Activated CD4-positive, alpha-beta T cell treated with anti-CD3 and anti-CD28 coated beads for 36 hours (primary cell): ENCODE measurements at regions not wholly inside any gene's neighbourhood (a gene's known extent, or its start where the extent isn't known, plus 50 kb on each side); places are given as distances from the start of the nearest gene placed in this dataset.

Experiments
- ATAC-seq: fragments of 200-7000 bp; cut with Tn5 transposase; one replicate; pipeline ENCODE4 v1.10.0; 2021; ENCODE audit warnings: mild to moderate bottlenecking, moderate library complexity
- CTCF ChIA-PET: fragments of 350-600 bp; sonication (Branson Sonifier 250); formaldehyde crosslinking; loops from one replicate; lab custom pipeline; 2021; ENCODE audit warnings: antibody characterized with exemption; lab: Charles Lee
- POLR2A ChIA-PET: fragments of 350-600 bp; sonication (Branson Sonifier 250); formaldehyde crosslinking; loops from one replicate; lab custom pipeline; 2021; ENCODE audit warnings: antibody characterized with exemption, inconsistent platforms; lab: Charles Lee
- DNase-seq: peaks from one replicate; pipeline ENCODE4 v3.0.0-alpha.2; 2020
- H3K27ac Mint-ChIP-seq: one replicate; pipeline ENCODE4 v1.8.0; 2021; ENCODE audit warnings: mixed read lengths
- H3K27me3 Mint-ChIP-seq: one replicate; pipeline ENCODE4 v1.8.0; 2021; ENCODE audit warnings: mixed read lengths
- H3K36me3 Mint-ChIP-seq: one replicate; pipeline ENCODE4 v1.8.0; 2021; ENCODE audit warnings: low read depth, mixed read lengths
- H3K4me1 Mint-ChIP-seq: one replicate; pipeline ENCODE4 v1.8.0; 2021; ENCODE audit warnings: mixed read lengths
- H3K4me3 Mint-ChIP-seq: one replicate; pipeline ENCODE4 v1.8.0; 2021; ENCODE audit warnings: mild to moderate bottlenecking, moderate library complexity, mixed read lengths
- H3K9me3 Mint-ChIP-seq: one replicate; pipeline ENCODE4 v1.8.0; 2021; ENCODE audit warnings: low read depth, mixed read lengths
- intact Hi-C, 2 experiments: fragments of 100-400 bp; cut with DNase I in 1 of 2; cut with micrococcal nuclease in 1 of 2; formaldehyde crosslinking; loops; one replicate each; pipeline versions ENCODE4 v1.14.2 to v1.15.1; 2022 to 2024; cut with DNase I, micrococcal nuclease

- DNase-seq (no peak), ATAC-seq (peak; percentile 30)
- Mint-ChIP-seq H3K4me3 (no peak overlapping the region), H3K36me3 (peaks cover 2% of the 10 kb centered on the region), H3K4me1 (no peaks in the 10 kb centered on the region), H3K27me3 (no peaks in the 10 kb centered on the region), H3K27ac (no peak overlapping the region), H3K9me3 (peaks cover 6% of the 10 kb centered on the region)
- intact Hi-C loops: no loop called here
- ChIA-PET POLR2A (no interaction called here), CTCF (interaction anchor here (0.6 to 0.7 kb wide), 2 partner anchors 71 to 406 kb away, joined by 3 to 4 read pairs; no protein-coding TSS in a partner anchor)
Observed at GRCh38 chr5:143541943-143542797, 138.7 kb upstream of the NR3C1 start.

DNA sequence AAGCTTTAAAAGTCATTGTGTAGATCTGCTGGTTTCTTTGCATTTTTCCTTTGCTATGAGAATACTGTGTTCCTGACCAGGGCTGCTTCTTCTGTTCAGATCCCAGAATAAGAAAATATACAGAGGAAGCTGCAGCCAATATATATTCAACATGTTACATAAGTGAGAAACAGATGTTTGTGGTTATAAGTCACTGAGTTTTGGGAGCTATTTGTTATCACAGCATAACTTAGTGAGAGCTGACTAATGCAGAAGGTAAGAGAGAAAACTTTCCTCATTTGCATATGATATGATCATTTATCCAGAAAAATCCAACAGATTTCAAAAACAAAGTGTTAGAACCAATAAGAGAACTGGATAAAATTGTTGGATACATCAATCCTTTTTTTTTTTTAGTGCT lies 136.3 kb upstream of the NR3C1 start:
- Mint-ChIP-seq H3K9me3 (peaks cover 6% of the 10 kb centered on the region), H3K4me3 (no peak overlapping the region), H3K27ac (no peak overlapping the region), H3K4me1 (no peaks in the 10 kb centered on the region), H3K36me3 (peaks cover 2% of the 10 kb centered on the region), H3K27me3 (no peaks in the 10 kb centered on the region)
- ATAC-seq (no peak), DNase-seq (no peak)
- POLR2A ChIA-PET: no interaction called here
- CTCF ChIA-PET: interaction anchor here (0.5 kb wide), 1 partner anchor 197 kb away, joined by 3 read pairs; no protein-coding TSS in a partner anchor
- intact Hi-C loops: no loop called here

GRCh38 chr5:143537056-143537455 lies 133.6 kb upstream of the NR3C1 start:
- no peak for DNase-seq
- Mint-ChIP-seq H3K36me3 (peaks cover 2% of the 10 kb centered on the region), H3K27me3 (no peaks in the 10 kb centered on the region), H3K27ac (no peak overlapping the region), H3K4me3 (no peak overlapping the region), H3K4me1 (no peaks in the 10 kb centered on the region), H3K9me3 (peaks cover 6% of the 10 kb centered on the region)
- CTCF ChIA-PET: interaction anchor here (0.8 kb wide), 1 partner anchor 11 kb away, joined by 3 read pairs; no protein-coding TSS in a partner anchor
- intact Hi-C loops: no loop called here
- ATAC-seq: no peak
- POLR2A ChIA-PET: no interaction called here

GRCh38 chr5:143536364-143536763 lies 132.9 kb upstream of the NR3C1 start:
- H3K27me3 Mint-ChIP-seq: no peaks in the 10 kb centered on the region
- no peak for ATAC-seq
- CTCF ChIA-PET: interaction anchor here (0.8 kb wide), 2 partner anchors 11 to 38 kb away, joined by 3 read pairs; no protein-coding TSS in a partner anchor
- no peaks in the 10 kb centered on the region for H3K4me1 Mint-ChIP-seq
- H3K36me3 Mint-ChIP-seq: peaks cover 2% of the 10 kb centered on the region
- intact Hi-C loops: no loop called here
- no peak overlapping the region for H3K27ac Mint-ChIP-seq
- no peak for DNase-seq
- peaks cover 6% of the 10 kb centered on the region for H3K9me3 Mint-ChIP-seq
- POLR2A ChIA-PET: no interaction called here
- H3K4me3 Mint-ChIP-seq: no peak overlapping the region

DNA sequence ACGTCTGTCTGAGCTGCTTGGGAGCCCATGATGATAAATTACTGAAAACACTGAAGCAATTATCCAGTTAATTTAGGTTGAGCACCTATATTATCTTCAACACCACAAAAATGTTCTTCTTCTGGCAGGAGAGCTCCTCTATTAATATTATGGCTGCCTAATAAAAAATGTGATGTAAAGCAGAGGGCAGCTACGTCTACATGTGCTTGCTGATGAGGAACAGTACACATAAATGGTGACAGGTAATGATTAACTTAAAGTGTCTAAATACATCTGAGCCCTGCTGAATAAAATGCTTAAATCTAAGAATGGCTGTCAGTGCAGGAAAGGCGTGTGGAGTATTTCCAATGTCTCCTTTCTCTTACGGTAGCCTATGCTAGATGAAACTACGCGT lies 131.3 kb upstream of the NR3C1 start:
- no peak for DNase-seq
- intact Hi-C loops: no loop called here
- ChIA-PET CTCF (no interaction called here), POLR2A (no interaction called here)
- Mint-ChIP-seq H3K36me3 (peaks cover 2% of the 10 kb centered on the region), H3K9me3 (peaks cover 5% of the 10 kb centered on the region), H3K27me3 (no peaks in the 10 kb centered on the region), H3K27ac (no peak overlapping the region), H3K4me1 (no peaks in the 10 kb centered on the region), H3K4me3 (no peak overlapping the region)
- no peak for ATAC-seq

DNA sequence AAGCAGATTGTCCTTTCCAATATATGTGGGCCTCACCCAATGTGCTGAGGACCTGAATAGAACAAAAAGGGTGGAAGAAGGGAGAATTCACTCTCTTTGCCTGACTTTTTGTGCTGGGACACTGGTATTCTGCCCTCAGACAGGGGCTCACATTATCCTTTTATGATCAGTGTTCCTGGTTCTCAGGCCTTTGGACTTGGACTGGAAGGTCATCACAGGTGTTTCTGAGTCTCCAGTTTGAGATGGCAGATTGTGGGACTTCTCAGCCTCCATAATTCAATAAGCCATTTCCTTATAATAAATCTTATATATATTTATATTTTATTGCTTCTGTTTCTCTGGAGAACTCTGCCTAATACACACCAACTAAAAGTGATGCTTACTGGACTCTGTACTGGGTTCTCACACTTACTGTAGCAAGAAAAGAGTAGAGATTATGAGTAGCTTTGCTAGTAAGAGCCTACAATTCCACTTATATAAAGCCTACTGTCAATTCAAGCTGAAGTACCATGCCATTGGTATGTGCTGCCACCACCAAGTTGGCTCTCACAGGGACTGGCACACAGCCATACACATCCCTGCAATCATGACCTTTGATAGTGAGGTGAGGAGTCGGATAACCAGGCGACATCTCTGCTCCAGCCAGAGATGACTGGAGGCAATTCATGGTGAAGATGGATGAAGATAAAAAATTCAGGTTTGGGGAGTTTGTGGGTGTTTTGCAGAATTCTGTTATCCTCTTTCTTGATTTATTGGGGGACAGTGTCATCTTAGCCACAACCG lies 130.7 kb upstream of the NR3C1 start:
- Mint-ChIP-seq H3K27me3 (no peaks in the 10 kb centered on the region), H3K9me3 (no peaks in the 10 kb centered on the region), H3K27ac (no peak overlapping the region), H3K4me1 (no peaks in the 10 kb centered on the region), H3K36me3 (no peaks in the 10 kb centered on the region), H3K4me3 (no peak overlapping the region)
- CTCF ChIA-PET: no interaction called here
- DNase-seq (no peak), ATAC-seq (no peak)
- intact Hi-C loops: no loop called here
- POLR2A ChIA-PET: no interaction called here

- ATAC-seq (no peak), DNase-seq (no peak)
- intact Hi-C loops: no loop called here
- Mint-ChIP-seq H3K4me1 (no peaks in the 10 kb centered on the region), H3K27me3 (no peaks in the 10 kb centered on the region), H3K4me3 (no peak overlapping the region), H3K36me3 (no peaks in the 10 kb centered on the region), H3K9me3 (no peaks in the 10 kb centered on the region), H3K27ac (no peak overlapping the region)
- ChIA-PET CTCF (no interaction called here), POLR2A (no interaction called here)
Observed at GRCh38 chr5:143533475-143533874, 130.0 kb upstream of the NR3C1 start.

DNA sequence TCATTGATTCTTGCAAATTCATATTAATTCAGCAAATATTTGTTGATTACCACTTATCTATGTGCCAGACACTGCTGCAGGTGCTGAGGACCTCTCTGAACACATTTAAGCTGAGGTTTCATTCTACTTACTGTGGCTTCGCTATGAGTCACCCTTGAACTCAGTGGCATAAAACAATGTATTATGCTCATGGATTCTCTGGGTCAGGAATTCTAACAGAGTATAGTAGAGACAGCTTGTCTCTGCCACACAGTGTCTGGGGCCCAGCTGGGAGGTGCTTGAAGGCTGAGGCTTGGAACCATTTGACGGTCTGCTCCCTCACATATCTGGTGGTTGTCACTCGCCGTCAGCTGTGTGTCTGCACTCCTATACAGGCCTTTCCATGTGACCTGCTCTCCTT lies 124.3 kb upstream of the NR3C1 start:
- CTCF ChIA-PET: no interaction called here
- intact Hi-C loops: no loop called here
- no peak overlapping the region for H3K27ac Mint-ChIP-seq
- DNase-seq (no peak), ATAC-seq (peak; percentile 30)
- H3K27me3 Mint-ChIP-seq: no peaks in the 10 kb centered on the region
- H3K9me3 Mint-ChIP-seq: no peaks in the 10 kb centered on the region
- no peaks in the 10 kb centered on the region for H3K4me1 Mint-ChIP-seq
- no peak overlapping the region for H3K4me3 Mint-ChIP-seq
- H3K36me3 Mint-ChIP-seq: no peaks in the 10 kb centered on the region
- POLR2A ChIA-PET: no interaction called here

DNA sequence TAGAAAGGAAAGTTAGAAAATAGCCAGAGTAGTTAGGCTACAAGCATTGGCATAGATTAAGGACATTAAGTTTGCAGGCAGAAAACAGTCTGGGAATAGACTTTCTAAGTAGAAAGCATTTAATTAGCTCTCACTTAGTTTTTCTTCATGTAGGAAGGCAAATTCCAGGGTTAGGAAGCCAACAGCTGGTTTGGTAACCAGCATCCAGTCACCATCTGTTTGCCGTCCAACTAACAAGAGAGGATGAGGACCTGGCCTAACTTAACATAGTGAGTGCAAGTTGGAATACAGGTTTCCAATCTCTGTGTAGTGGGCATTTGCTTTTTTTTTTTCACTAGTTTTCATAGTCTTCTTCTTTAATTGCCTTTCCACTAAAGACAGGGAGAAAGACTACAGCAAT lies 121.7 kb upstream of the NR3C1 start:
- no peak for ATAC-seq
- no peaks in the 10 kb centered on the region for H3K36me3 Mint-ChIP-seq
- intact Hi-C loops: no loop called here
- DNase-seq: no peak
- H3K9me3 Mint-ChIP-seq: no peaks in the 10 kb centered on the region
- no peaks in the 10 kb centered on the region for H3K27me3 Mint-ChIP-seq
- ChIA-PET POLR2A (no interaction called here), CTCF (interaction anchor here (0.9 kb wide), 1 partner anchor 18 kb away, joined by 3 read pairs; no protein-coding TSS in a partner anchor)
- H3K4me3 Mint-ChIP-seq: no peak overlapping the region
- no peak overlapping the region for H3K27ac Mint-ChIP-seq
- no peaks in the 10 kb centered on the region for H3K4me1 Mint-ChIP-seq

- CTCF ChIA-PET: interaction anchor here (0.9 kb wide), 1 partner anchor 17 kb away, joined by 3 read pairs; no protein-coding TSS in a partner anchor
Observed at GRCh38 chr5:143524338-143524945, 121.0 kb upstream of the NR3C1 start.

DNA sequence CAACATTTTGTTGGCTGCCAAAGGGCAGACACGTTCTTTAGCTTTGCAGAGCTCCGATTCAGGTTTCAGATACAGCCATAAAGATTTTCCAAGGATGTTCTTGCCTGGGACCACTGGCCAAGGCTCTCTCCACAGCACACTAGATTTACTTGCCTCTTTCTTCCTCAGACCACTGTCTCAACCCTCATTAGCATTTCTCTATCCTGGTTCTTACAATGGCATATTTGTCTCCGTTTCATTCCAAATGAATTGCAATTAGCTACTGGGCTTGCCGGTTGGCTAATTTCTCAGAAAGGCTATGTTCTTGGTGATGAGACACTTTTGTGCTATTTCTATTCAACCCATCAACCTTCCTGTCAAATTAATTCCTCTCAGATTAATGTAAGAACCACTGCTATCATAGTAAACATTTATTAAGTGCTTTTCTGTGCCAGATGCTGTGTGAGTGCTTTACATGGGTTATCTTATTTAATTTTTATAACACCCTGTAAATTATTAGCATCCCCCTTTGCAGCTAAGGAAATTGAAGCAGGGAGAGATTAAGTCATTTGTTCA lies 118.4 kb upstream of the NR3C1 start:
- Mint-ChIP-seq H3K4me3 (no peak overlapping the region), H3K4me1 (no peaks in the 10 kb centered on the region), H3K27ac (no peak overlapping the region), H3K27me3 (no peaks in the 10 kb centered on the region), H3K36me3 (no peaks in the 10 kb centered on the region), H3K9me3 (no peaks in the 10 kb centered on the region)
- intact Hi-C loops: no loop called here
- ATAC-seq: no peak
- ChIA-PET CTCF (interaction anchor here (1.7 kb wide), 1 partner anchor 11 kb away, joined by 6 read pairs; no protein-coding TSS in a partner anchor), POLR2A (no interaction called here)
- DNase-seq: no peak

More at GRCh38 chr5:143524338-143524945, 121.0 kb upstream of the NR3C1 start:
- no peak overlapping the region for H3K27ac Mint-ChIP-seq
- no peaks in the 10 kb centered on the region for H3K9me3 Mint-ChIP-seq
- POLR2A ChIA-PET: no interaction called here
- no peak for ATAC-seq
- no peaks in the 10 kb centered on the region for H3K36me3 Mint-ChIP-seq
- intact Hi-C loops: no loop called here
- no peak overlapping the region for H3K4me3 Mint-ChIP-seq
- no peaks in the 10 kb centered on the region for H3K27me3 Mint-ChIP-seq
- no peaks in the 10 kb centered on the region for H3K4me1 Mint-ChIP-seq
- DNase-seq: no peak
